CD4-positive, alpha-beta T cell treated with Interleukin-4 for 4 hours (primary cell): ENCODE measurements at regions not wholly inside any gene's neighbourhood (a gene's known extent, or its start where the extent isn't known, plus 50 kb on each side); places are given as distances from the start of the nearest gene placed in this dataset.
"Not testable (repeated sequence)": the region's sequence is repeated elsewhere in the genome, so short reads cannot be mapped to it uniquely, and the experiment has no call there.

Experiments used
- DNase-seq: peaks from one replicate; pipeline ENCODE4 v3.0.0-alpha.2; 2020

GRCh38 chr5:87784311-87784710 is 371.6 kb upstream of the CCNH start:
- DNase-seq = no peak

- DNase-seq = no peak
These were observed 370.2 kb upstream of the CCNH start for GRCh38 chr5:87782916-87783315.

- no peak for DNase-seq
These were observed 369.2 kb upstream of the CCNH start for GRCh38 chr5:87781976-87782375.

GRCh38 chr5:87780831-87781760 is 368.4 kb upstream of the CCNH start:
- peak; percentile 77 for DNase-seq

GRCh38 chr5:87778876-87779275 is 366.1 kb upstream of the CCNH start:
- no peak for DNase-seq

- DNase-seq = no peak
These were observed 365.1 kb upstream of the CCNH start for GRCh38 chr5:87777877-87778276.

GRCh38 chr5:87776785-87777184 is 364.1 kb upstream of the CCNH start:
- DNase-seq = no peak

- not testable (repeated sequence) for DNase-seq
These were observed 363.6 kb upstream of the CCNH start for GRCh38 chr5:87776302-87776701.

- no peak for DNase-seq
These were observed 362.5 kb upstream of the CCNH start for GRCh38 chr5:87775228-87775627.

- no peak for DNase-seq
These were observed 362.1 kb upstream of the CCNH start for GRCh38 chr5:87774804-87775203.

GRCh38 chr5:87770601-87771121 is 357.9 kb upstream of the CCNH start:
- no peak for DNase-seq

GRCh38 chr5:87770016-87770570 is 357.4 kb upstream of the CCNH start:
- no peak for DNase-seq

GRCh38 chr5:87769157-87769556 is 356.4 kb upstream of the CCNH start:
- no peak for DNase-seq

GRCh38 chr5:87768190-87768589 is 355.5 kb upstream of the CCNH start:
- no peak for DNase-seq

GRCh38 chr5:87765009-87765408 is 352.3 kb upstream of the CCNH start:
- DNase-seq = no peak

GRCh38 chr5:87762631-87763030 is 349.9 kb upstream of the CCNH start:
- no peak for DNase-seq

GRCh38 chr5:87756951-87757350 is 344.2 kb upstream of the CCNH start:
- no peak for DNase-seq

GRCh38 chr5:87755360-87755759 is 342.6 kb upstream of the CCNH start:
- no peak for DNase-seq

GRCh38 chr5:87754009-87754757 is 341.5 kb upstream of the CCNH start:
- DNase-seq = no peak

- no peak for DNase-seq
These were observed 339.6 kb upstream of the CCNH start for GRCh38 chr5:87752362-87752761.

- no peak for DNase-seq
These were observed 339.1 kb upstream of the CCNH start for GRCh38 chr5:87751824-87752223.

GRCh38 chr5:87746891-87747377 is 334.2 kb upstream of the CCNH start:
- no peak for DNase-seq

- no peak for DNase-seq
These were observed 333.6 kb upstream of the CCNH start for GRCh38 chr5:87746341-87746740.
